SK-N-SH treated with all-trans-retinoic acid at 6 μM for 48 hours (cell line): ENCODE measurements at regions not wholly inside any gene's neighbourhood (a gene's known extent, or its start where the extent isn't known, plus 50 kb on each side); places are given as distances from the start of the nearest gene placed in this dataset.

Source experiments
- ARNTL ChIP-seq: fragments of 450-650 bp; formaldehyde crosslinking; IDR thresholded peaks from 2 replicates; pipeline ENCODE4 v1.5.0; 2020; ENCODE audit warnings: low read depth, mild to moderate bottlenecking, moderate library complexity, borderline replicate concordance
- CSDC2 ChIP-seq: fragments of 250-450 bp; sonication (Bioruptor Pico); IDR thresholded peaks from 2 replicates; pipeline ENCODE4 v1.5.0; 2020; ENCODE audit warnings: mild to moderate bottlenecking, moderate library complexity
- ISL1 ChIP-seq: fragments of 250-450 bp; sonication (Bioruptor Pico); IDR thresholded peaks from 2 replicates; pipeline ENCODE4 v2.1.2; 2022; ENCODE audit warnings: mild to moderate bottlenecking, moderate library complexity

GRCh38 chr10:23899166-23899565 lies 309.8 kb upstream of the KIAA1217 start:
- no peak for TF ChIP-seq ARNTL (CRISPR knock-in tag)
- TF ChIP-seq ISL1 = no peak
- no peak for TF ChIP-seq CSDC2 (CRISPR knock-in tag)
